ENCODE measurements at regions not wholly inside any gene's neighbourhood (a gene's known extent, or its start where the extent isn't known, plus 50 kb on each side); places are given as distances from the start of the nearest gene placed in this dataset.

GRCh38 chr7:106968160-106968559 is 76.3 kb upstream of the PRKAR2B start:
- DNase-seq (ENCODE audit: low spot score) (peak; percentile 20), ATAC-seq (peak; percentile 73)
- no peak overlapping the region for H3K4me3 Mint-ChIP-seq
- peak overlapping the region; percentile 75 for H3K27ac Mint-ChIP-seq
- POLR2A ChIA-PET = no interaction called here
- no peaks in the 10 kb centered on the region; the same call in 1 of the 2 replicates for H3K27me3 Mint-ChIP-seq (ENCODE audit: low read depth)
- H3K36me3 Mint-ChIP-seq = no peaks in the 10 kb centered on the region
- peaks cover 4% of the 10 kb centered on the region; the same call in 1 of the 2 replicates for H3K9me3 Mint-ChIP-seq
- CTCF ChIA-PET = interaction anchor here (1.1 kb wide), 1 partner anchor 8 kb away, joined by 4 read pairs; no protein-coding TSS in a partner anchor
- peaks cover 47% of the 10 kb centered on the region for H3K4me1 Mint-ChIP-seq
- no peak for TF ChIP-seq ESRRA (CRISPR knock-in tag; IDR thresholded peaks at IDR 0.05; ENCODE audit: borderline replicate concordance)
- no peak for TF ChIP-seq ZNF317 (CRISPR knock-in tag; IDR thresholded peaks at IDR 0.05; ENCODE audit: borderline replicate concordance, low read depth)
- no peak for TF ChIP-seq EMX1 (CRISPR knock-in tag; IDR thresholded peaks at IDR 0.05)
- no peak for TF ChIP-seq PREB (CRISPR knock-in tag; IDR thresholded peaks at IDR 0.05; ENCODE audit: borderline replicate concordance)
- no peak for TF ChIP-seq OVOL2 (CRISPR knock-in tag; IDR thresholded peaks at IDR 0.05; ENCODE audit: borderline replicate concordance)
- TF ChIP-seq ZNF671 (CRISPR knock-in tag; IDR thresholded peaks at IDR 0.05) = no peak
- TF ChIP-seq TEAD1 (CRISPR knock-in tag; IDR thresholded peaks at IDR 0.05) = no peak
- TF ChIP-seq ATF2 (CRISPR knock-in tag; IDR thresholded peaks at IDR 0.05; ENCODE audit: borderline replicate concordance, low read depth) = no peak
- TF ChIP-seq ETV6 (CRISPR knock-in tag; IDR thresholded peaks at IDR 0.05) = no peak
- no peak for TF ChIP-seq ELF4 (CRISPR knock-in tag; IDR thresholded peaks at IDR 0.05; ENCODE audit: low read depth)
- no peak for TF ChIP-seq ARID4B (CRISPR knock-in tag; IDR thresholded peaks at IDR 0.05; ENCODE audit: borderline replicate concordance)

- POLR2A ChIA-PET = no interaction called here
- DNase-seq (ENCODE audit: low spot score) (no peak), ATAC-seq (no peak)
- H3K4me1 Mint-ChIP-seq = peaks cover 21% of the 10 kb centered on the region
- TF ChIP-seq ATF1 (CRISPR knock-in tag; IDR thresholded peaks at IDR 0.05) (no peak), JUN (CRISPR knock-in tag; IDR thresholded peaks at IDR 0.05) (no peak), ATF2 (CRISPR knock-in tag; IDR thresholded peaks at IDR 0.05; ENCODE audit: borderline replicate concordance, low read depth) (no peak), GRHL2 (CRISPR knock-in tag; IDR thresholded peaks at IDR 0.05; ENCODE audit: insufficient replicate concordance, severe bottlenecking) (no peak), TCF7 (CRISPR knock-in tag; IDR thresholded peaks at IDR 0.05; ENCODE audit: low read depth) (no peak), ZNF671 (CRISPR knock-in tag; IDR thresholded peaks at IDR 0.05) (no peak), ZNF219 (CRISPR knock-in tag; IDR thresholded peaks at IDR 0.05; ENCODE audit: borderline replicate concordance) (no peak), CREB1 (CRISPR knock-in tag; IDR thresholded peaks at IDR 0.05) (no peak), TEAD1 (CRISPR knock-in tag; IDR thresholded peaks at IDR 0.05) (no peak), FOXK1 (CRISPR knock-in tag; IDR thresholded peaks at IDR 0.05) (no peak)
- H3K27ac Mint-ChIP-seq = no peak overlapping the region
- no peaks in the 10 kb centered on the region; the same call in 1 of the 2 replicates for H3K36me3 Mint-ChIP-seq
- CTCF ChIA-PET = interaction anchor here (1.1 to 1.6 kb wide), 4 partner anchors 19 to 171 kb away, joined by 3 to 5 read pairs (median 4); no protein-coding TSS in a partner anchor
- H3K4me3 Mint-ChIP-seq = no peak overlapping the region
- H3K9me3 Mint-ChIP-seq = no peaks in the 10 kb centered on the region; the same call in 1 of the 2 replicates
- peaks cover 15% of the 10 kb centered on the region for H3K27me3 Mint-ChIP-seq (ENCODE audit: low read depth)
Observed at GRCh38 chr7:106978425-106979420, 65.8 kb upstream of the PRKAR2B start.
